ENCODE measurements at regions not wholly inside any gene's neighbourhood (a gene's known extent, or its start where the extent isn't known, plus 50 kb on each side); places are given as distances from the start of the nearest gene placed in this dataset.

GRCh38 chr7:54921116-54921515, 97.7 kb upstream of the EGFR start:
- Histone ChIP-seq H4K20me1 (ENCODE audit: control insufficient read depth, insufficient read depth, low read depth, low read length) (no peaks in the 10 kb centered on the region), H3K79me2 (ENCODE audit: control insufficient read depth, low read length) (no peaks in the 10 kb centered on the region), H3K9me3 (ENCODE audit: control insufficient read depth, insufficient read depth, low read length) (peaks cover under 1% of the 10 kb centered on the region; the same call in 1 of the 2 replicates), H3F3A (ENCODE audit: control insufficient read depth, insufficient read depth) (no peaks in the 10 kb centered on the region), H3K27me3 (ENCODE audit: control insufficient read depth, low read length) (no peaks in the 10 kb centered on the region), H3K9me2 (replicated peaks; ENCODE audit: control insufficient read depth, low read length) (no peaks in the 10 kb centered on the region), H3K4me3 (ENCODE audit: low read length) (no peak overlapping the region), H3K4me2 (ENCODE audit: low read length) (no peak overlapping the region), H3K27ac (ENCODE audit: low read depth, low read length) (no peak overlapping the region), H3K36me3 (ENCODE audit: control insufficient read depth, low read length) (no peaks in the 10 kb centered on the region), H3K4me1 (ENCODE audit: control insufficient read depth, low read length) (no peaks in the 10 kb centered on the region)
- no peak for TF ChIP-seq EZH2phosphoT487 (IDR thresholded peaks at IDR 0.05; ENCODE audit: borderline replicate concordance, low read length)
- TF ChIP-seq CTCF (IDR thresholded peaks at IDR 0.05; ENCODE audit: low read depth, low read length, poor library complexity, severe bottlenecking) = no peak

- H3K27me3 ChIP-seq (ENCODE audit: control insufficient read depth, low read length) = no peaks in the 10 kb centered on the region
- H3K9me2 ChIP-seq (replicated peaks; ENCODE audit: control insufficient read depth, low read length) = no peaks in the 10 kb centered on the region
- H3K4me3 ChIP-seq (ENCODE audit: low read length) = no peak overlapping the region
- H3K79me2 ChIP-seq (ENCODE audit: control insufficient read depth, low read length) = no peaks in the 10 kb centered on the region
- no peaks in the 10 kb centered on the region for H3K36me3 ChIP-seq (ENCODE audit: control insufficient read depth, low read length)
- no peaks in the 10 kb centered on the region for H4K20me1 ChIP-seq (ENCODE audit: control insufficient read depth, insufficient read depth, low read depth, low read length)
- no peaks in the 10 kb centered on the region for H3K4me1 ChIP-seq (ENCODE audit: control insufficient read depth, low read length)
- TF ChIP-seq EZH2phosphoT487 (IDR thresholded peaks at IDR 0.05; ENCODE audit: borderline replicate concordance, low read length) (no peak), CTCF (IDR thresholded peaks at IDR 0.05; ENCODE audit: low read depth, low read length, poor library complexity, severe bottlenecking) (no peak)
- no peaks in the 10 kb centered on the region for H3F3A ChIP-seq (ENCODE audit: control insufficient read depth, insufficient read depth)
- H3K4me2 ChIP-seq (ENCODE audit: low read length) = no peak overlapping the region
- H3K9me3 ChIP-seq (ENCODE audit: control insufficient read depth, insufficient read depth, low read length) = peaks cover 2% of the 10 kb centered on the region; the same call in 1 of the 2 replicates
- H3K27ac ChIP-seq (ENCODE audit: low read depth, low read length) = no peak overlapping the region
Measured at GRCh38 chr7:54931532-54931931, 87.3 kb upstream of the EGFR start.

GRCh38 chr7:54932818-54933543, 85.8 kb upstream of the EGFR start:
- Histone ChIP-seq H3K4me3 (ENCODE audit: low read length) (no peak overlapping the region), H4K20me1 (ENCODE audit: control insufficient read depth, insufficient read depth, low read depth, low read length) (no peaks in the 10 kb centered on the region)

More at GRCh38 chr7:54932818-54933543, 85.8 kb upstream of the EGFR start:
- H3F3A ChIP-seq (ENCODE audit: control insufficient read depth, insufficient read depth) = no peaks in the 10 kb centered on the region
- no peaks in the 10 kb centered on the region for H3K79me2 ChIP-seq (ENCODE audit: control insufficient read depth, low read length)
- H3K36me3 ChIP-seq (ENCODE audit: control insufficient read depth, low read length) = no peaks in the 10 kb centered on the region
- H3K4me1 ChIP-seq (ENCODE audit: control insufficient read depth, low read length) = no peaks in the 10 kb centered on the region
- no peak overlapping the region for H3K27ac ChIP-seq (ENCODE audit: low read depth, low read length)
- no peaks in the 10 kb centered on the region for H3K9me3 ChIP-seq (ENCODE audit: control insufficient read depth, insufficient read depth, low read length)
- H3K27me3 ChIP-seq (ENCODE audit: control insufficient read depth, low read length) = no peaks in the 10 kb centered on the region
- no peak overlapping the region for H3K4me2 ChIP-seq (ENCODE audit: low read length)
- TF ChIP-seq CTCF (IDR thresholded peaks at IDR 0.05; ENCODE audit: low read depth, low read length, poor library complexity, severe bottlenecking) (no peak), EZH2phosphoT487 (IDR thresholded peaks at IDR 0.05; ENCODE audit: borderline replicate concordance, low read length) (no peak)
- H3K9me2 ChIP-seq (replicated peaks; ENCODE audit: control insufficient read depth, low read length) = no peaks in the 10 kb centered on the region
